ENCODE measurements at regions not wholly inside any gene's neighbourhood (a gene's known extent, or its start where the extent isn't known, plus 50 kb on each side); places are given as distances from the start of the nearest gene placed in this dataset.

- DNase-seq (ENCODE audit: low spot score): no peak
Observed at GRCh38 chr10:125213541-125214282, 53.3 kb upstream of the CTBP2 start.

GRCh38 chr10:125212150-125212809, 51.9 kb upstream of the CTBP2 start:
- DNase-seq (ENCODE audit: low spot score): no peak
